ENCODE measurements at regions not wholly inside any gene's neighbourhood (a gene's known extent, or its start where the extent isn't known, plus 50 kb on each side); places are given as distances from the start of the nearest gene placed in this dataset.
"Not testable (repeated sequence)": the region's sequence is repeated elsewhere in the genome, so short reads cannot be mapped to it uniquely, and the experiment has no call there.

DNA sequence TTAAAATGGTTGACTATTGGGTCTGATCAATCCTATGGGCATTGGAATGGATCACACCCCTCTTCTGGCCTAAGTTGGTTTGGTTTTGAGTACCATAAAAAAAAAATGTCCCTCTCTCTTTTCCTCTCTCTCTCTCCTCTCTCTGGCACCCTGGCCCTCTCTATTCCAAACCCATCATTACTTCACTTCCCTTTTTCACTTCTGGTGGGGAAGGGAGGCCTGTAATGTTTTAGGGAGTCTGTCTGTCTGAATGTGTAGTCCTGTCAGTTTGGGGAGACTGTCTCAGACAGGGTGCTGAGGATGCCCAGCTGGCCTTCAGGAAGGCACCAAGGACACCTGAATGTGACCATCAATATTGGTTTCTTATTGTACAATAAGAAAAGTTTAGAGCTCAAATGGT is 165.8 kb downstream of the CD24 start:
- intact Hi-C loops (cut with DNase I; ENCODE audit: low total_unique reads): no loop called here
- TF ChIP-seq POLR2A (IDR thresholded peaks at IDR 0.05) (no peak), CTCF (IDR thresholded peaks at IDR 0.05) (no peak)
- no peak overlapping the region for H3K4me3 ChIP-seq (ENCODE audit: low read depth, poor library complexity, severe bottlenecking)
- DNase-seq (ENCODE audit: low spot score in 2 of 2): no peak

- intact Hi-C loops (cut with DNase I; ENCODE audit: low total_unique reads): no loop called here
- no peak for DNase-seq (ENCODE audit: low spot score in 2 of 2)
- H3K4me3 ChIP-seq (ENCODE audit: low read depth, poor library complexity, severe bottlenecking): no peak overlapping the region
- 91 to 94% methylated on average over 5 of the region's 5 CpGs for WGBS, 2 donors
- TF ChIP-seq POLR2A (IDR thresholded peaks at IDR 0.05): no peak
- TF ChIP-seq CTCF (IDR thresholded peaks at IDR 0.05): no peak
Observed at GRCh38 chr6:106807947-106808611, 166.4 kb downstream of the CD24 start.

DNA sequence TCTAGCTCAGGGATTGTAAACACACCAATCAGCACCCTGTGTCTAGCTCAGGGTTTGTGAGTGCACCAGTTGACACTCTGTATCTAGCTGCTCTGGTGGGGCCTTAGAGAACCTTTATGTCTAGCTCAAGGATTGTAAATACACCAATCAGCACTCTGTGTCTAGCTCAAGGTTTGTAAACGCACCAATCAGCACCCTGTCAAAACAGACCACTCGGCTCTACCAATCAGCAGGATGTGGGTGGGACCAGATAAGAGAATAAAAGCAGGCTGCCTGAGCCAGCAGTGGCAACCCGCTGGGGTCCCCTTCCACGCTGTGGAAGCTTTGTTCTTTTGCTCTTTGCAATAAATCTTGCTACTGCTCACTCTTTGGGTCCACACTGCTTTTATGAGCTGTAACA is 168.3 kb downstream of the CD24 start:
- 82 to 87% methylated on average over 4 of the region's 4 CpGs for WGBS, 2 donors
- DNase-seq (ENCODE audit: low spot score in 2 of 2); H3K4me3 ChIP-seq (ENCODE audit: low read depth, poor library complexity, severe bottlenecking); intact Hi-C loops (cut with DNase I; ENCODE audit: low total_unique reads): not testable (repeated sequence)

- TF ChIP-seq POLR2A (IDR thresholded peaks at IDR 0.05) (no peak), CTCF (IDR thresholded peaks at IDR 0.05) (no peak)
- no peak for DNase-seq (ENCODE audit: low spot score in 2 of 2)
- intact Hi-C loops (cut with DNase I; ENCODE audit: low total_unique reads): no loop called here
- no peak overlapping the region for H3K4me3 ChIP-seq (ENCODE audit: low read depth, poor library complexity, severe bottlenecking)
- 88 to 98% methylated on average over 16 to 26 of the region's 27 CpGs for WGBS, 2 donors
Observed at GRCh38 chr6:106805771-106806170, 168.8 kb downstream of the CD24 start.

- WGBS, 2 donors: 50 to 58% methylated on average over 7 of the region's 7 CpGs
- TF ChIP-seq POLR2A (IDR thresholded peaks at IDR 0.05) (no peak), CTCF (IDR thresholded peaks at IDR 0.05) (no peak)
- intact Hi-C loops (cut with DNase I; ENCODE audit: low total_unique reads): no loop called here
- DNase-seq (ENCODE audit: low spot score in 2 of 2): no peak
- H3K4me3 ChIP-seq (ENCODE audit: low read depth, poor library complexity, severe bottlenecking): no peak overlapping the region
Observed at GRCh38 chr6:106804346-106805335, 169.9 kb downstream of the CD24 start.

- intact Hi-C loops (cut with DNase I; ENCODE audit: low total_unique reads): no loop called here
- no peak for DNase-seq (ENCODE audit: low spot score in 2 of 2)
- no peak for TF ChIP-seq POLR2A (IDR thresholded peaks at IDR 0.05)
- no peak for TF ChIP-seq CTCF (IDR thresholded peaks at IDR 0.05)
- H3K4me3 ChIP-seq (ENCODE audit: low read depth, poor library complexity, severe bottlenecking): no peak overlapping the region
- WGBS, 2 donors: 88 to 100% methylated on average over 1 of the region's 1 CpG
Observed at GRCh38 chr6:106803188-106803587, 171.3 kb downstream of the CD24 start.

Data from lower leg skin (tissue), 4 donors.